ENCODE measurements at regions not wholly inside any gene's neighbourhood (a gene's known extent, or its start where the extent isn't known, plus 50 kb on each side); places are given as distances from the start of the nearest gene placed in this dataset.
A peak's percentile ranks its signal among the peaks of the same experiment; 100 is the strongest.

DNA sequence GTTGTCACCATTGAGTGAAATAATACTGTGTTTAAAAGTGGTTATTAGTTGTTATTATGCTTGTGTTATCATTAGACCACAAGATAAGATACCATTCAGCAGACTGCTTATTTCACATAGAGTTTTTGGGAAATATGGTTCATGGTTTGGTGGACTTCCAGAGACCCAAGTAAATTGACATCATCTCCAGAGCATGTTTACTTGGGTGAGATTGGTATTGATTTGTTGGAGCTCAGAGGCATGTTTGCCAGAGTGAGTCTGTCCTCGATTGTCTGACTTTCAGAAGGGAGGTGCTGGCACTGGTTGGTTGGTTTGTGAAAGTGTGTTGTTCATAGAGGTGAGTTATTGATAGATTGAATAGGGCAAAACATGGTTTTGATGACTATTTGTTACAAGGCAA lies 291.4 kb downstream of the TGFB2 start:
- TF ChIP-seq JUND (IDR thresholded peaks at IDR 0.05; ENCODE audit: low read depth): no peak
- no peak for DNase-seq (ENCODE audit: low read depth in 1 of 2, low spot score in 1 of 2)
- in situ Hi-C loops (cut with HindIII; ENCODE audit: low pct_unique_long_range_greater_than_20kb, low sequenced_read_pairs): no loop called here

DNA sequence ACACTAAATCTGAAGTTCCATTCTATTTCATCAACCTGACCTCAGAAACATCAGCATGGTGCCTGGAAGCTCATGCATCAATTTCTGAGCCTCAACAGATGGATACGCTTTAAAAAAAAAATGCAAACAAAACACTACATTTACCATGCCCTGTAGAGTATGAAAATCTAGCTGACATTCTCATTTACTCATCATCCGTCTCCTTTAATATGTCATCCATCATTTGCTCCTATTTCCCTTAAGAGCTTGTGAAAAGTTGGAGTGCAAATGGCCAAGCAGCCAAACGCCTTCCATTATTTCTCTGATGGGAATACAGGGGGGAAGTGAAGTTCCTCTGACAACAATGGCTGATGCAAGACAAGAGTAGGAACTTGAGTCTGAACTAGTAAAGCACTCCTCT lies 295.0 kb downstream of the TGFB2 start:
- TF ChIP-seq JUND (IDR thresholded peaks at IDR 0.05; ENCODE audit: low read depth): no peak
- in situ Hi-C loops (cut with HindIII; ENCODE audit: low pct_unique_long_range_greater_than_20kb, low sequenced_read_pairs): no loop called here

DNA sequence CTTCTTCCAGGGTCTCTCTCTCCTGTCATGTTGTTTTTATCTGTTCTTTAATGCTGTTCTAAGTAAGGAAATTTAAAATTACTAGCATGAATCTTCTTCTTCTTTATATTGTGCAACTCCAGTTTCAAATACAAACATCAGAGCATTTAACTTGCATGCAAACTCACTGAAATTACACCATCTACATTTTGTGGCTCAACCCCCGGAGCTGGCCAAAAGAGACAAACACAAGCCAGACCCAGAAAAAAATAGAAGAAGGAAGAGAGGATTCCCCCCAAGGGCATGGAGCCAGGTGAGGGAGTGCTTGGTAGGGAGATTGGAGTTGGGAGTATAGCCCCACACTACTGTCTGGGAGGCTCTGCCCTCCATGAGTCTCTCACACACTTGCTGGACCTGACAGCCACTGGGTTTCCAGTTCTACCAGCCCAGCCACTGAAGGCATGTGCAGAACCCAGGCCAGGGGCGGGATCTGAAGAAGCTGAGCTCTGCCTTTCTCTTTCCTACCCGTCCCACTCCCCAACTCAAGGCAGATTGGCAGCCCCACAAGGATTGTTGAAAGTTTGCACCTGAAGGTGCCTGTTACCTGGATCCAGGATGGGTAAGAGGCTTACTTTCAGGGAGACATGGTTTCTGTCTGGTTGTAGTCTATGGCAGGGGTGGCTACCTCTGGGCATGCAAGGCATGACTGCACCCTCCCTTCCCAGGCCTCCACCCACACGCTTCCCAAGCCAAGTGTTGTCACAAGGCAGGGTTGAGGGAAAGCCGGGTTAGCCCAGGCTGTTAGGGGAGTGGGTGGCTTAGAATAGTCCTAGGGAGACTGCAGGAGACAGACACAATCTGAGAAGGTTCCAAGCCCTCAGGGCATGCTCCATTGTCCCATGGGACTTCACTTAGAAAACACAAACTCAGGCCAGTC lies 297.2 kb downstream of the TGFB2 start:
- no peak for TF ChIP-seq JUND (IDR thresholded peaks at IDR 0.05; ENCODE audit: low read depth)
- in situ Hi-C loops (cut with HindIII; ENCODE audit: low pct_unique_long_range_greater_than_20kb, low sequenced_read_pairs): no loop called here
- peak in 1 of 2 experiments; percentile 61 for DNase-seq (ENCODE audit: low read depth in 1 of 2, low spot score in 1 of 2)

More for the DNA sequence above, 295.0 kb downstream of the TGFB2 start:
- DNase-seq (ENCODE audit: low read depth in 1 of 2, low spot score in 1 of 2): no peak

DNA sequence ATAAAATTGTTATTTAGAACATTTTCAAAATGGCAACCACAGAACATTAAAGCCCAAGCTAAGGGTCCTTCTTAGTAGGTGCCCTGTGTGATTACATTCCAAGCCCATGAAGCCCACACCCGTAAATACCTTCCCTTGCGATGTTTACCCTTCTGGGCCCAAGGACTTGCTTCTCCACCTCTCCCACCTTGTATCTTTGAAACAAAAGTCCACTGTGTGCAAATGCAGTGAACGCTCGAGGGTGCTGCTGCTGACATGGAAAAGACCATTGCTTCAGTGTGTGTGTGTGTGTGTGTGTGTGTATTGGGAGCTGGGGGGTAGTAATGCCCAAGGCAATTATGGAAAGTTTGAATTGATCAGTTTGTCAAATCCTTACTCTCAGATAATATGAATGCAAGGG lies 298.1 kb downstream of the TGFB2 start:
- no peak for TF ChIP-seq JUND (IDR thresholded peaks at IDR 0.05; ENCODE audit: low read depth)
- no peak for DNase-seq (ENCODE audit: low read depth in 1 of 2, low spot score in 1 of 2)
- in situ Hi-C loops (cut with HindIII; ENCODE audit: low pct_unique_long_range_greater_than_20kb, low sequenced_read_pairs): no loop called here

DNA sequence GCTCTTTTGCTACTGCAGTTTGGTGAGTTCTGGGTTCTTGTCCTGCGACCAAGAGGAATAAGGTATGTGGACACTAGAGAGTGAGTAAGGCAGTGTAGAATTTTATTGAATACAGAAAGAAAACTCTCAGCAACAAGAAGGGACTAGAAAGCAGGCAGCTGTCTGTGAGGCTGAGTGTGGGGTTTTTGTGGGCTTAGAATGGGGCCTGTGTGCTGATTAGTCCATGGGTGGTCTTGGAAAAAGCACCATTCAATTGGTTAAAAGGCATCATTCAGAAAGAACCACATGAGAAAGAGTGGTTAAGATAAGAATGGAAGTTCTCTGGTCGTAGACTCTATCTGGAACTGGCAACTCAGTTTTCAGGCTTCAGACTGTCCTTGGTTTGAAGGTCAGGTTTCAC lies 298.8 kb downstream of the TGFB2 start:
- in situ Hi-C loops (cut with HindIII; ENCODE audit: low pct_unique_long_range_greater_than_20kb, low sequenced_read_pairs): no loop called here
- TF ChIP-seq JUND (IDR thresholded peaks at IDR 0.05; ENCODE audit: low read depth): no peak
- no peak for DNase-seq (ENCODE audit: low read depth in 1 of 2, low spot score in 1 of 2)

DNA sequence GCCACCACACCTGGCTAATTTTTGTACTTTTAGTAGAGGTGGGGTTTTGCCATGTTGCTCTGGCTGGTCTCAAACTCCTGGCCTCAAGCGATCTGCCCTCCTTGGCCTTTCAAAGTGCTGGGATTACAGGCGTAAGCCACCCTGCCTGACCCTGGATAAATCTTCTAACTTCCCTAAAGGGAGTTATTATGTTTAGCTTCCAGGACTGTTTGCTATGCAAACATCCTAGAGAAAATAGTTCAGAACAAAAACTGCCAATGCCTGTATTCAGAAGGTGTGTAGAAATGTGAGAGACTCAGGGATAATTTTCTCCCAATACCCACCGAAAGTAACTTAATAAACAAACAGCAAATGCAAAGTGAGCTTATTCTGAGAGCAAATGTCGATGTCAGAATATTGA lies 301.2 kb downstream of the TGFB2 start:
- in situ Hi-C loops (cut with HindIII; ENCODE audit: low pct_unique_long_range_greater_than_20kb, low sequenced_read_pairs): no loop called here
- no peak for TF ChIP-seq JUND (IDR thresholded peaks at IDR 0.05; ENCODE audit: low read depth)

DNA sequence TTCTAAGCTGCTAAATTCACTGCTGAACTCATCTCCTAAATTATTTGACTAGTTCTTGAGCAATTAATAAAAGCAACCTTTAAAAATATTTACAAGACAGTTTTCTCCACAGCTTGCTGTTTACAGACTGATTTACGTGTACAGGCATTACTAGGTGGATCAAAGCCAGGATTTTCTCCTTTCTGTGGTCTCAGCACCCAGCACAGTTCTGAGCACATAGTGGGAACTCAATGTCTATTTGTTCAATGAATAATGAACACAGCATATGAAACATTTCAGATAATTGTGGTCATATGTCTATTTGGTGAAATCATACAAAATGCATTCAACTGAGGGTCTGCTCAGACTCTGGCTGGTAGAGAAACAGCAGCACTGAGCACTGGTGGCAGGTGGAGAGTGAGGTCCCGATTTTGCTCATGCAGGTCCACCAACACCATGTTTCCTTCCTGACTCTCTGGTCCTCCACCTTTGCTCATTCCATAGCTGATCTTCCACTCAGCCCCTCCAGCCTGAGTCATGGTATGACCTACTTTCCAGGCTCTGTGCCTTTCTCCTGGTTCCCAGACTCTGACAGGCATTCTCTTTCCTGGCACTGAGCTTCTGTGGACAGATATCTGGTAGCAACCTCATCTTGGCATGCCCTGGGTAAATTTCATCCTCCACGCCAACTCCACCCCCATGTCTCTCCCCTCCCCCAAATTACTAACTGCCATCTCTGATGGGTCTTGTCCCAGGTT lies 311.3 kb downstream of the TGFB2 start:
- DNase-seq (ENCODE audit: low read depth in 1 of 2, low spot score in 1 of 2): no peak
- no peak for TF ChIP-seq JUND (IDR thresholded peaks at IDR 0.05; ENCODE audit: low read depth)

More for the DNA sequence above, 301.2 kb downstream of the TGFB2 start:
- peak in 1 of 2 experiments; percentile 46 for DNase-seq (ENCODE audit: low read depth in 1 of 2, low spot score in 1 of 2)

DNA sequence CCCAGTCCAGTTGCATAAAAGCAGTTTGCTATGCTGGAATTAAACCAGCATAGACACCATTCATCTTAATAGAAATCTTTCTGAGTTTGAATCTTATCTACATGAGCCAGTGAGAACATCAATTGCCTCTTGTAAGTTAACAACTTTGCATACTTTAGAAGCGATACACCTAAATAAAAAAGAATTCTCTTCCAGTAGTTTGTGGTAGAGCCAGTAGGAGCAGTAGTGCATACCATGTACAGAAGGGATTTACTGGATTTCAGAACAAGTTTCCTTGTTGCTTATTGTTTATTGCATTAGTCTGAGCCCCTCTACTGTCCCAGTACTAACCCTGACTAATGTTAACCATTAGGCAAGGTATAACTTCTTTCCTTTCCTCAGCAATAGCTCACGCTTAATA lies 313.1 kb downstream of the TGFB2 start:
- no peak for TF ChIP-seq JUND (IDR thresholded peaks at IDR 0.05; ENCODE audit: low read depth)
- in situ Hi-C loops (cut with HindIII; ENCODE audit: low pct_unique_long_range_greater_than_20kb, low sequenced_read_pairs): no loop called here
- DNase-seq (ENCODE audit: low read depth in 1 of 2, low spot score in 1 of 2): no peak

More for the DNA sequence above, 311.3 kb downstream of the TGFB2 start:
- in situ Hi-C loops (cut with HindIII; ENCODE audit: low pct_unique_long_range_greater_than_20kb, low sequenced_read_pairs): no loop called here

DNA sequence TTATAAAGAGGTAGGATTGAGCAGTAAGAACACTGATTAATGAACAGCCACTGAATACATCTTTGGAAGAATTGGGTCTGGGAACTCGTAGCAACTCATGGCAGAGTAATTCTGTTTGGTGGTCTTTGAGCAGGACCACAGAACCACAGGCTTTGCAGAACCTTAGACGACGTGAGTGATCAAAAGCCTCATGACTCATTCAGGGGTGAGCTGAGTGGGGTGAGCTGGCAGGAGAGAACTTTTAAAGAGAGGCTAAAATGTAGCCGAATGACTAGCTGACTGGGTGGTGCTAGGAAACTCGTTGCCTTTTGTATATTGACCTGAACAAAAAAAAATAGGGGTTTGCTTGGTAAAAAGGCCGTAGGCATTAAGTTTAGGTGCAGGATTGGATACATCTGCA lies 313.8 kb downstream of the TGFB2 start:
- DNase-seq (ENCODE audit: low read depth in 1 of 2, low spot score in 1 of 2): no peak
- in situ Hi-C loops (cut with HindIII; ENCODE audit: low pct_unique_long_range_greater_than_20kb, low sequenced_read_pairs): no loop called here
- no peak for TF ChIP-seq JUND (IDR thresholded peaks at IDR 0.05; ENCODE audit: low read depth)

DNA sequence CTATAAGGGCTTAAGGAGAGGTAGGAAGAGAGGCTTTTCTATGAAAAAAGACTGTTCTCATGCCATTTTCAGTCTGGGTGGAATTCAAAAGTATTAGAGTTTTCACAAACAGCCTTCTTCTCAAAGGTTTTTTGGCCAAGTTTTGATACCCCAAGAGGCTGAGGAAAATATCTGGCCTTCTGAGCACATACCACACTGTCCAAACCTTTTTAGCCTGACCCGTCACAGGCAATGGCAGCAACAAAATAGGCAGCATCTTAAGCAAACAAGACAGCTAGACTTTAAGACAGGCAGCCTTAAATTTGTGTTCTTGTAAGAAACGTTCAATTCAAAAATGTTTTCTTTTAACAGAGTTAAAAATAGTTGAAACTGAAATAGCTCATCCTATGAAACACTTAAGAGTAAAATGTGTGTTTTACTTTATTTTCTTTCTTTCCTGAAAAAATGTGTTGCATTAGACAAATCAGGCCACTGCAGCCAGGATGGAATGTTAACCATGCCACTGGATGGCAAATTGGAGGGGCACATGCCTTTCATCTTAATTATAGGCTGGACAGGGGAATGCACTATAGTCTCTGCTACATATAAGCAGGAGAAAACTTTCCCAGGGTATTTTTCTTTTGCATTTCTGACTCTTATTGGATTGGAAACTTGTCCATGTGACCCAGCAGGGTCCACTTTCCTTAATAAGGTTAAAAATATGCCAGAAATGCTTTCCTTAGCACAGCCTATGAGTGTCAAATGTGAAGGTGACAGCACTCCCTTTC lies 315.0 kb downstream of the TGFB2 start:
- no peak for DNase-seq (ENCODE audit: low read depth in 1 of 2, low spot score in 1 of 2)
- in situ Hi-C loops (cut with HindIII; ENCODE audit: low pct_unique_long_range_greater_than_20kb, low sequenced_read_pairs): no loop called here
- TF ChIP-seq JUND (IDR thresholded peaks at IDR 0.05; ENCODE audit: low read depth): no peak

DNA sequence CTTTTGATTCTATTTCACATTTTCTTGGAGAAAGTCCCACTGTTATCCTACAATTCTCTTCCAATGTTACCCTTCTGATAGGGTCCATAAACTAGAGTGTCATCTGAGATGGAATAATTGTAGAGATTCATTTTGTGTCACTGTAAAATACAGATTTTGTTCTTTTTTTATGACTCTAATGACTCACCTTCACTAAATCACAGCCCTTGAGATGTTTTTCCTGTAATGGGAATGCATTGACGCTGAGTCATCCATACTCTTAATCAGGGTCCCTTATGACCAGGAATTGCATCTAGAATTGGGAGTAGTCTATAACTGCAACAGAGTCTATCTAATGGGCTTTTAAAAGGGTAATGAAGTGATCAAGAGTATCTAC lies 315.5 kb downstream of the TGFB2 start:
- in situ Hi-C loops (cut with HindIII; ENCODE audit: low pct_unique_long_range_greater_than_20kb, low sequenced_read_pairs): no loop called here
- no peak for DNase-seq (ENCODE audit: low read depth in 1 of 2, low spot score in 1 of 2)
- no peak for TF ChIP-seq JUND (IDR thresholded peaks at IDR 0.05; ENCODE audit: low read depth)

DNA sequence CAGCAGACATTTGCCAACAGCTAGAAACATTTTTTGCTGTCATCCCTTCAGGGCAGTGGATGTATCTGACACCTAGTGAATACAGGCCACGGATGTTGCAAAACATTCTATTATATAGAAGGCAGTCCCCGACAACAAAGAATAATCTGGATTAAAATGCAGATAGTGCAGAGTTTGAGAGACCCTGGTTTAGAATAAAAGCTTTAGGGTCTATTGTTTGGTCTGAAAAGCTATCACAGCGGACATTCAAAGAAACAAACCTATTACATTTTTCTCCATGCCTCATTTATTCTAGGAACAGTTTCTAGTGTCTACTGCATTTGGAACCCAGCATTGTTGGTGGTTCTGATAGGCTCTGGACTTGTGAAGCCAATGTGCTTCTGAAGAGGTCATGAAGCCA lies 316.3 kb downstream of the TGFB2 start:
- in situ Hi-C loops (cut with HindIII; ENCODE audit: low pct_unique_long_range_greater_than_20kb, low sequenced_read_pairs): no loop called here
- TF ChIP-seq JUND (IDR thresholded peaks at IDR 0.05; ENCODE audit: low read depth): no peak
- DNase-seq (ENCODE audit: low read depth in 1 of 2, low spot score in 1 of 2): no peak
